GM21786 (cell line): ENCODE measurements at regions not wholly inside any gene's neighbourhood (a gene's known extent, or its start where the extent isn't known, plus 50 kb on each side); places are given as distances from the start of the nearest gene placed in this dataset.
"Not testable (repeated sequence)": the region's sequence is repeated elsewhere in the genome, so short reads cannot be mapped to it uniquely, and the experiment has no call there.

Experiments
- ATAC-seq: cut with Tn5 transposase; IDR thresholded peaks from one replicate; pipeline ENCODE4 v1.9.1; 2021; ENCODE audit not compliant: unreplicated experiment

- no peak for ATAC-seq
Measured at GRCh38 chr21:35394049-35394448, 344.9 kb upstream of the RUNX1 start.

- no peak for ATAC-seq
Measured at GRCh38 chr21:35390013-35390776, 341.1 kb upstream of the RUNX1 start.

GRCh38 chr21:35386491-35387079 lies 337.5 kb upstream of the RUNX1 start:
- no peak for ATAC-seq

GRCh38 chr21:35384375-35384774 lies 335.3 kb upstream of the RUNX1 start:
- no peak for ATAC-seq

GRCh38 chr21:35382696-35383095 lies 333.6 kb upstream of the RUNX1 start:
- ATAC-seq, result no peak

GRCh38 chr21:35381743-35382310 lies 332.7 kb upstream of the RUNX1 start:
- no peak for ATAC-seq

- ATAC-seq, result not testable (repeated sequence)
Measured at GRCh38 chr21:35380304-35380703, 331.2 kb upstream of the RUNX1 start.

- no peak for ATAC-seq
Measured at GRCh38 chr21:35378881-35379280, 329.8 kb upstream of the RUNX1 start.

- ATAC-seq, result no peak
Measured at GRCh38 chr21:35377505-35378090, 328.5 kb upstream of the RUNX1 start.

- no peak for ATAC-seq
Measured at GRCh38 chr21:35376406-35377135, 327.5 kb upstream of the RUNX1 start.

GRCh38 chr21:35375115-35375514 lies 326.0 kb upstream of the RUNX1 start:
- ATAC-seq, result no peak

- ATAC-seq, result no peak
Measured at GRCh38 chr21:35373998-35374397, 324.9 kb upstream of the RUNX1 start.

- no peak for ATAC-seq
Measured at GRCh38 chr21:35372201-35372600, 323.1 kb upstream of the RUNX1 start.

- ATAC-seq, result no peak
Measured at GRCh38 chr21:35370671-35371070, 321.6 kb upstream of the RUNX1 start.

- no peak for ATAC-seq
Measured at GRCh38 chr21:35370071-35370470, 321.0 kb upstream of the RUNX1 start.

GRCh38 chr21:35368326-35368725 lies 319.2 kb upstream of the RUNX1 start:
- ATAC-seq, result no peak

- no peak for ATAC-seq
Measured at GRCh38 chr21:35367553-35367952, 318.5 kb upstream of the RUNX1 start.

- no peak for ATAC-seq
Measured at GRCh38 chr21:35366394-35367080, 317.4 kb upstream of the RUNX1 start.

GRCh38 chr21:35363458-35363857 lies 314.4 kb upstream of the RUNX1 start:
- ATAC-seq, result no peak

GRCh38 chr21:35361988-35362387 lies 312.9 kb upstream of the RUNX1 start:
- no peak for ATAC-seq
